A673 (cell line): ENCODE measurements at regions not wholly inside any gene's neighbourhood (a gene's known extent, or its start where the extent isn't known, plus 50 kb on each side); places are given as distances from the start of the nearest gene placed in this dataset.

Experiments
- EZH2 ChIP-seq: fragments of 200-600 bp; sonication (generic); IDR thresholded peaks from 2 replicates; pipeline ENCODE4 v1.6.1; 2017; ENCODE audit warnings: borderline replicate concordance, low read depth, mild to moderate bottlenecking, mixed read lengths, antibody characterized with exemption, low read length; ENCODE audit not compliant: poor library complexity, severe bottlenecking
- TF ChIP-seq, protein P1 (sequence below): fragments of 300-800, 200-600 bp; sonication (generic); conservative IDR thresholded peaks from 2 replicates; pipeline ENCODE4 v1.5.1; 2017; ENCODE audit warnings: low read depth, mild to moderate bottlenecking, antibody characterized with exemption, low read length, moderate library complexity, mixed read lengths

- TF ChIP-seq, protein P1, sequence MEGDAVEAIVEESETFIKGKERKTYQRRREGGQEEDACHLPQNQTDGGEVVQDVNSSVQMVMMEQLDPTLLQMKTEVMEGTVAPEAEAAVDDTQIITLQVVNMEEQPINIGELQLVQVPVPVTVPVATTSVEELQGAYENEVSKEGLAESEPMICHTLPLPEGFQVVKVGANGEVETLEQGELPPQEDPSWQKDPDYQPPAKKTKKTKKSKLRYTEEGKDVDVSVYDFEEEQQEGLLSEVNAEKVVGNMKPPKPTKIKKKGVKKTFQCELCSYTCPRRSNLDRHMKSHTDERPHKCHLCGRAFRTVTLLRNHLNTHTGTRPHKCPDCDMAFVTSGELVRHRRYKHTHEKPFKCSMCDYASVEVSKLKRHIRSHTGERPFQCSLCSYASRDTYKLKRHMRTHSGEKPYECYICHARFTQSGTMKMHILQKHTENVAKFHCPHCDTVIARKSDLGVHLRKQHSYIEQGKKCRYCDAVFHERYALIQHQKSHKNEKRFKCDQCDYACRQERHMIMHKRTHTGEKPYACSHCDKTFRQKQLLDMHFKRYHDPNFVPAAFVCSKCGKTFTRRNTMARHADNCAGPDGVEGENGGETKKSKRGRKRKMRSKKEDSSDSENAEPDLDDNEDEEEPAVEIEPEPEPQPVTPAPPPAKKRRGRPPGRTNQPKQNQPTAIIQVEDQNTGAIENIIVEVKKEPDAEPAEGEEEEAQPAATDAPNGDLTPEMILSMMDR, result no peak
- TF ChIP-seq EZH2, result no peak
Observed at GRCh38 chr21:41565550-41565949, 57.6 kb upstream of the TMPRSS2 start.
